PC-3 (cell line): ENCODE measurements at regions not wholly inside any gene's neighbourhood (a gene's known extent, or its start where the extent isn't known, plus 50 kb on each side); places are given as distances from the start of the nearest gene placed in this dataset.
"Not testable (repeated sequence)": the region's sequence is repeated elsewhere in the genome, so short reads cannot be mapped to it uniquely, and the experiment has no call there.

Experiments
- ATAC-seq: fragments of 200-7000 bp; cut with Tn5 transposase; 2 replicates; pipeline ENCODE4 v1.9.1; 2020; ENCODE audit warnings: mild to moderate bottlenecking, moderate library complexity
- BruUV-seq: library from RNA; stranded (reverse); fragments of 400-500 nt; replicated peaks from 2 replicates; lab custom pipeline; 2021; lab: Mats Ljungman, UMichigan
- CTCF ChIA-PET: fragments of 300-600 bp; sonication (Branson Sonifier 250); formaldehyde crosslinking; loops from one replicate; lab custom pipeline; 2022; ENCODE audit warnings: antibody characterized with exemption; lab: Charles Lee
- POLR2A ChIA-PET: fragments of 300-600 bp; sonication (Branson Sonifier 250); formaldehyde crosslinking; loops from one replicate; lab custom pipeline; 2022; ENCODE audit warnings: antibody characterized with exemption; ENCODE audit not compliant: unreplicated experiment; lab: Charles Lee
- DNase-seq: peaks from one replicate; pipeline ENCODE4 v3.0.0-alpha.2; 2015
- H2AFZ ChIP-seq: fragments of 300-600 bp; sonication (generic); 2 replicates; pipeline ENCODE4 v1.6.0; 2016; ENCODE audit warnings: antibody characterized with exemption, low read length
- H3F3A ChIP-seq: fragments of 300-600 bp; sonication (generic); one replicate; pipeline ENCODE4 v1.6.0; 2017; ENCODE audit warnings: antibody characterized with exemption, low read length, control low read depth, mild to moderate bottlenecking; ENCODE audit not compliant: unreplicated experiment
- H3K27ac ChIP-seq: fragments of 300-600 bp; sonication (generic); 2 replicates; pipeline ENCODE4 v1.5.1; 2016; ENCODE audit warnings: mild to moderate bottlenecking, low read length
- H3K27me3 ChIP-seq: fragments of 300-600 bp; sonication (generic); 2 replicates; pipeline ENCODE4 v1.6.1; 2016; ENCODE audit warnings: low read length, mixed read lengths
- H3K36me3 ChIP-seq: fragments of 300-600 bp; sonication (generic); 2 replicates; pipeline ENCODE4 v1.6.1; 2016; ENCODE audit warnings: low read depth, mixed run types, low read length, mixed read lengths
- H3K4me1 ChIP-seq: fragments of 300-600 bp; sonication (generic); 2 replicates; pipeline ENCODE4 v1.5.1; 2016; ENCODE audit warnings: low read length; ENCODE audit not compliant: insufficient read depth
- H3K4me2 ChIP-seq: fragments of 300-600 bp; sonication (generic); 2 replicates; pipeline ENCODE4 v1.6.0; 2016; ENCODE audit warnings: low read length
- H3K4me3 ChIP-seq: fragments of 300-600 bp; sonication (generic); 2 replicates; pipeline ENCODE4 v1.5.1; 2016; ENCODE audit warnings: mild to moderate bottlenecking, low read length, mixed read lengths
- H3K79me2 ChIP-seq: fragments of 300-600 bp; sonication (generic); 2 replicates; pipeline ENCODE4 v1.6.1; 2017; ENCODE audit warnings: low read length, mixed read lengths
- H3K9ac ChIP-seq: fragments of 300-600 bp; sonication (generic); 2 replicates; pipeline ENCODE4 v1.6.0; 2016; ENCODE audit warnings: mild to moderate bottlenecking, low read length
- H3K9me2 ChIP-seq: fragments of 300-600 bp; sonication (generic); replicated peaks from 2 replicates; pipeline ENCODE4 v1.6.1; 2016; ENCODE audit warnings: mixed run types, low read length, mixed read lengths
- H3K9me3 ChIP-seq: fragments of 300-600 bp; sonication (generic); 2 replicates; pipeline ENCODE4 v1.6.1; 2016; ENCODE audit warnings: low read length, mixed read lengths
- H4K20me1 ChIP-seq: fragments of 300-600 bp; sonication (generic); 2 replicates; pipeline ENCODE4 v1.6.1; 2016; ENCODE audit warnings: low read length, mixed read lengths
- CTCF ChIP-seq: fragments of 300-600 bp; sonication (generic); conservative IDR thresholded peaks from 2 replicates; pipeline ENCODE4 v1.5.1; 2017; ENCODE audit warnings: antibody characterized with exemption, low read depth, mild to moderate bottlenecking, low read length
- EZH2 ChIP-seq: fragments of 300-600 bp; sonication (generic); IDR thresholded peaks from one replicate; pipeline ENCODE4 v1.6.1; 2017; ENCODE audit warnings: antibody characterized with exemption, mild to moderate bottlenecking, low read length; ENCODE audit not compliant: unreplicated experiment
- EZH2phosphoT487 ChIP-seq: fragments of 300-600 bp; sonication (generic); IDR thresholded peaks from 2 replicates; pipeline ENCODE4 v1.6.1; 2018; ENCODE audit warnings: mild to moderate bottlenecking, antibody characterized with exemption, low read length, borderline replicate concordance
- intact Hi-C: fragments of 100-400 bp; cut with micrococcal nuclease; formaldehyde crosslinking; loops from 2 replicates; pipeline ENCODE4 v1.9.0; 2023

GRCh38 chr1:198849093-198849492 is 210.3 kb downstream of the PTPRC start:
- Histone ChIP-seq H3K4me1 (peaks cover 29% of the 10 kb centered on the region), H3K9me3 (no peaks in the 10 kb centered on the region), H3K4me3 (no peak overlapping the region), H3K27ac (peak overlapping the region; percentile 80), H3F3A (peaks cover 6% of the 10 kb centered on the region), H4K20me1 (no peaks in the 10 kb centered on the region), H3K9ac (peak overlapping the region; percentile 3; the same call in 1 of the 2 replicates), H3K4me2 (peak overlapping the region; percentile 48), H3K27me3 (no peaks in the 10 kb centered on the region), H3K79me2 (no peaks in the 10 kb centered on the region), H3K9me2 (no peaks in the 10 kb centered on the region), H3K36me3 (no peaks in the 10 kb centered on the region), H2AFZ (no peak overlapping the region)
- CTCF ChIA-PET, result no interaction called here
- TF ChIP-seq EZH2phosphoT487 (no peak), CTCF (no peak), EZH2 (no peak)
- DNase-seq, result no peak
- POLR2A ChIA-PET, result no interaction called here
- ATAC-seq, result no peak
- BruUV-seq, result no TSS peak
- intact Hi-C loops, result no loop called here

GRCh38 chr1:198850196-198850595 is 211.4 kb downstream of the PTPRC start:
- peak; percentile 86 for DNase-seq
- peaks cover 6% of the 10 kb centered on the region for H3F3A ChIP-seq
- H4K20me1 ChIP-seq, result no peaks in the 10 kb centered on the region
- ATAC-seq, result peak; percentile 93
- TF ChIP-seq EZH2, result no peak
- TF ChIP-seq CTCF, result no peak
- TF ChIP-seq EZH2phosphoT487, result no peak
- ChIA-PET POLR2A (interaction anchor here (1.0 kb wide), 1 partner anchor 86 kb away, joined by 5 read pairs; no protein-coding TSS in a partner anchor), CTCF (no interaction called here)
- peak overlapping the region; percentile 3; the same call in 1 of the 2 replicates for H3K9ac ChIP-seq
- no peak overlapping the region for H2AFZ ChIP-seq
- intact Hi-C loops, result loop anchor here (1.0 kb wide), 1 partner anchor 86 kb away; no protein-coding TSS in a partner anchor
- H3K9me3 ChIP-seq, result no peaks in the 10 kb centered on the region
- H3K79me2 ChIP-seq, result no peaks in the 10 kb centered on the region
- H3K4me3 ChIP-seq, result peak overlapping the region; percentile 5; the same call in 1 of the 2 replicates
- no peaks in the 10 kb centered on the region for H3K36me3 ChIP-seq
- no peaks in the 10 kb centered on the region for H3K9me2 ChIP-seq
- peak overlapping the region; percentile 84 for H3K27ac ChIP-seq
- H3K27me3 ChIP-seq, result no peaks in the 10 kb centered on the region
- no TSS peak for BruUV-seq
- peak overlapping the region; percentile 48 for H3K4me2 ChIP-seq
- H3K4me1 ChIP-seq, result peaks cover 29% of the 10 kb centered on the region

- peak overlapping the region; percentile 38; the same call in 1 of the 2 replicates for H3K9ac ChIP-seq
- CTCF ChIA-PET, BruUV-seq, H4K20me1 ChIP-seq, H2AFZ ChIP-seq, ATAC-seq, H3K27me3 ChIP-seq, H3K9me3 ChIP-seq, H3K9me2 ChIP-seq, H3F3A ChIP-seq, H3K79me2 ChIP-seq, POLR2A ChIA-PET, H3K36me3 ChIP-seq, DNase-seq, H3K4me3 ChIP-seq: not testable (repeated sequence)
- H3K4me2 ChIP-seq, result peak overlapping the region; percentile 55
- peaks cover 29% of the 10 kb centered on the region for H3K4me1 ChIP-seq
- intact Hi-C loops, result loop anchor here (1.0 kb wide), 1 partner anchor 85 kb away; no protein-coding TSS in a partner anchor
- peak overlapping the region; percentile 84 for H3K27ac ChIP-seq
These were observed 212.1 kb downstream of the PTPRC start for GRCh38 chr1:198850966-198851365.
